T-cell (primary cell): ENCODE measurements at regions not wholly inside any gene's neighbourhood (a gene's known extent, or its start where the extent isn't known, plus 50 kb on each side); places are given as distances from the start of the nearest gene placed in this dataset.

ENCODE experiments used
- ATAC-seq, 4 experiments: fragments of 200-7000 bp in 3 of 4; fragments of 150-1000 bp in 1 of 4; cut with Tn5 transposase; replicated peaks in 1 of 4; 1 replicate in 3 of 4; 2 replicates in 1 of 4; pipeline ENCODE4 v1.10.0; 2021; ENCODE audit warnings: moderate library complexity in 3 of 4, mild to moderate bottlenecking in 2 of 4, moderate number of reproducible peaks in 1 of 4
- CTCF ChIA-PET, 2 donors: fragments of 300-600 bp; sonication (Branson Sonifier 250); formaldehyde crosslinking; loops; one replicate each; lab custom pipeline; 2022; ENCODE audit warnings: antibody characterized with exemption in 2 of 2; lab: Charles Lee
- POLR2A ChIA-PET, 2 donors: fragments of 300-600 bp; sonication (Branson Sonifier 250); formaldehyde crosslinking; loops; one replicate each; lab custom pipeline; 2022; ENCODE audit warnings: antibody characterized with exemption in 2 of 2; lab: Charles Lee
- DNase-seq, 35 experiments: peaks; one replicate each; pipeline versions ENCODE4 v3.0.0 to v3.0.0-alpha.2; 2013 to 2023
- H3K27ac ChIP-seq: one replicate; pipeline ENCODE4 v1.5.1; 2013; ENCODE audit warnings: low read length
- H3K27me3 ChIP-seq, 2 experiments: replicated peaks in 1 of 2; 1 replicate in 1 of 2; 2 replicates in 1 of 2; pipeline versions ENCODE4 v1.6.1 to v1.7.0; 2013; ENCODE audit warnings: low read length in 1 of 2, mixed read lengths in 1 of 2; ENCODE audit not compliant: control insufficient read depth in 2 of 2, insufficient read depth in 2 of 2; ENCODE audit errors: extremely low read depth in 1 of 2
- H3K36me3 ChIP-seq, 2 donors: 1 replicate in 1 of 2; 2 replicates in 1 of 2; pipeline versions ENCODE4 v1.6.1 to v1.7.0; 2013; ENCODE audit warnings: low read length in 1 of 2; ENCODE audit not compliant: control insufficient read depth in 2 of 2, insufficient read depth in 1 of 2; ENCODE audit errors: extremely low read depth in 1 of 2
- H3K4me1 ChIP-seq, 2 experiments: 1 replicate in 1 of 2; 2 replicates in 1 of 2; pipeline versions ENCODE4 v1.6.1 to v1.7.0; 2013; ENCODE audit warnings: low read length in 2 of 2, mixed read lengths in 1 of 2; ENCODE audit not compliant: insufficient read depth in 2 of 2, control insufficient read depth in 1 of 2; ENCODE audit errors: extremely low read depth in 1 of 2
- H3K4me3 ChIP-seq, 2 donors: 1 replicate in 1 of 2; 2 replicates in 1 of 2; pipeline versions ENCODE4 v1.5.1 to v1.7.0; 2013; ENCODE audit warnings: mild to moderate bottlenecking in 2 of 2, low read length in 1 of 2, moderate library complexity in 1 of 2; ENCODE audit not compliant: control insufficient read depth in 1 of 2; ENCODE audit errors: extremely low read depth in 1 of 2
- H3K9me3 ChIP-seq: 2 replicates; pipeline ENCODE4 v1.7.0; 2013
- H3K27ac Mint-ChIP-seq, 2 donors: one replicate each; pipeline ENCODE4 v1.8.0; 2020 to 2021; ENCODE audit warnings: mild to moderate bottlenecking in 2 of 2, mixed read lengths in 2 of 2
- H3K27me3 Mint-ChIP-seq, 2 donors: one replicate each; pipeline ENCODE4 v1.8.0; 2021 to 2022; ENCODE audit warnings: mixed read lengths in 2 of 2
- H3K36me3 Mint-ChIP-seq: one replicate; pipeline ENCODE4 v1.8.0; 2021; ENCODE audit warnings: mixed read lengths
- H3K4me1 Mint-ChIP-seq, 3 donors: one replicate each; pipeline ENCODE4 v1.8.0; 2020 to 2022; ENCODE audit warnings: mixed read lengths in 3 of 3, mild to moderate bottlenecking in 1 of 3
- H3K4me3 Mint-ChIP-seq, 3 donors: one replicate each; pipeline ENCODE4 v1.8.0; 2020 to 2022; ENCODE audit warnings: mild to moderate bottlenecking in 3 of 3, mixed read lengths in 3 of 3, moderate library complexity in 3 of 3
- H3K9me3 Mint-ChIP-seq, 3 donors: one replicate each; pipeline ENCODE4 v1.8.0; 2020 to 2022; ENCODE audit warnings: mixed read lengths in 3 of 3
- WGBS: methylation state at CpG from one replicate; pipeline ENCODE4 v1.1.5; 2013; ENCODE audit warnings: missing lambda C conversion rate; ENCODE audit not compliant: insufficient coverage; 5-methylcytosine and 5-hydroxymethylcytosine counted together

- H3K4me3 Mint-ChIP-seq = no peak overlapping the region
- H3K27ac Mint-ChIP-seq = no peak overlapping the region
- DNase-seq = no peak
- peaks cover 0 to 12% of the 10 kb centered on the region in 2 donors for H3K27me3 Mint-ChIP-seq
- Histone ChIP-seq H3K27ac (no peak overlapping the region), H3K4me3 (no peak overlapping the region), H3K36me3 (no peaks in the 10 kb centered on the region), H3K27me3 (no peaks in the 10 kb centered on the region), H3K4me1 (no peaks in the 10 kb centered on the region), H3K9me3 (no peaks in the 10 kb centered on the region)
- POLR2A ChIA-PET = no interaction called here
- H3K36me3 Mint-ChIP-seq = peaks cover 3% of the 10 kb centered on the region
- CTCF ChIA-PET = interaction anchor here (0.5 to 1.0 kb wide), 3 partner anchors 29 to 1109 kb away, joined by 3 to 4 read pairs (median 3); no protein-coding TSS in a partner anchor
- no peaks in the 10 kb centered on the region for H3K4me1 Mint-ChIP-seq
- ATAC-seq = no peak
- peaks cover 0 to 3% (median 0%) of the 10 kb centered on the region in 3 donors for H3K9me3 Mint-ChIP-seq
- WGBS = 10% methylated on average over 2 of the region's 8 CpGs
Observed at GRCh38 chr12:27900920-27901879, 71.3 kb downstream of the PTHLH start.

- 73% methylated on average over 4 of the region's 7 CpGs for WGBS
Observed at GRCh38 chr12:27899151-27899661, 73.3 kb downstream of the PTHLH start.

GRCh38 chr12:27898022-27898421 is 74.5 kb downstream of the PTHLH start:
- WGBS = no CpG with 5 or more reads among the region's 3 CpGs
- Mint-ChIP-seq H3K4me1 (no peaks in the 10 kb centered on the region), H3K36me3 (no peaks in the 10 kb centered on the region), H3K27me3 (peaks cover 0 to 10% of the 10 kb centered on the region in 2 donors), H3K4me3 (no peak overlapping the region), H3K9me3 (no peaks in the 10 kb centered on the region), H3K27ac (no peak overlapping the region)
- POLR2A ChIA-PET = no interaction called here
- no peaks in the 10 kb centered on the region for H3K9me3 ChIP-seq
- no peaks in the 10 kb centered on the region for H3K27me3 ChIP-seq
- DNase-seq (no peak), ATAC-seq (no peak)
- no peaks in the 10 kb centered on the region for H3K4me1 ChIP-seq
- CTCF ChIA-PET = no interaction called here
- no peaks in the 10 kb centered on the region for H3K36me3 ChIP-seq
- H3K4me3 ChIP-seq = no peak overlapping the region
- H3K27ac ChIP-seq = no peak overlapping the region

More at GRCh38 chr12:27899151-27899661, 73.3 kb downstream of the PTHLH start:
- DNase-seq (no peak), ATAC-seq (no peak)
- Histone ChIP-seq H3K36me3 (no peaks in the 10 kb centered on the region), H3K27me3 (no peaks in the 10 kb centered on the region), H3K27ac (no peak overlapping the region), H3K4me1 (no peaks in the 10 kb centered on the region), H3K4me3 (no peak overlapping the region), H3K9me3 (no peaks in the 10 kb centered on the region)
- Mint-ChIP-seq H3K4me3 (no peak overlapping the region), H3K9me3 (no peaks in the 10 kb centered on the region), H3K27me3 (peaks cover 0 to 14% of the 10 kb centered on the region in 2 donors), H3K36me3 (no peaks in the 10 kb centered on the region), H3K27ac (no peak overlapping the region), H3K4me1 (no peaks in the 10 kb centered on the region)
- ChIA-PET CTCF (no interaction called here), POLR2A (no interaction called here)

DNA sequence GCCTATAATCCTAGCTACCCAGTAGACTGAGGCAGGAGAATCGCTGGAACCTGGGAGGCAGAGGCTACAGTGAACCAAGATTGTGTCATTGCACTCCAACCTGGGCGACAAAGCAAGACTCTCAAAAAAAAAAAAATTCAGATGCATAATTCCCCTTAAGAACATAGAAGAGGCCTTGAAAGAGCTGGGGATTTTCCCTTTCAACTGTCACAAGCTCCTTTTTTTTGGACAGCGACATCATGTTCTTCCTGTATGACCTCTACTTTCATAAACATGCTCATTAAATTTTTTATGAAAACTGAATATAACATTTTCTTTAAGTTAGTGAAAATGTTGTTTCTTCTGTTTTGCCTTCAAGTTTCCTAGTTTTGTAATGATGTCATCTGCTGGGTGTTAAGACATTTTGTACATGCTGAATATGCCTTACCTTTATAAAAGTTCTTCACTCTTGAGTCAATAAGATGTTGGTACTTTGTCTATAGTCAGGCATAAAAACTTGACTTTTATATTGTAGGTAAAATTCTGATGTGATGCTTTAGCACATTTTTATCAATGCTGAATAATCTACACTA is 76.0 kb downstream of the PTHLH start:
- Mint-ChIP-seq H3K4me1 (no peaks in the 10 kb centered on the region), H3K27me3 (peaks cover 0 to 10% of the 10 kb centered on the region in 2 donors), H3K27ac (no peak overlapping the region), H3K36me3 (no peaks in the 10 kb centered on the region), H3K4me3 (no peak overlapping the region), H3K9me3 (no peaks in the 10 kb centered on the region)
- H3K4me1 ChIP-seq = no peaks in the 10 kb centered on the region
- ChIA-PET POLR2A (no interaction called here), CTCF (interaction anchor here in 1 of 2 donors (0.5 kb wide), 1 partner anchor 1626 kb away, joined by 3 read pairs; no protein-coding TSS in a partner anchor)
- H3K9me3 ChIP-seq = no peaks in the 10 kb centered on the region
- H3K27ac ChIP-seq = no peak overlapping the region
- no peaks in the 10 kb centered on the region for H3K36me3 ChIP-seq
- no peak for ATAC-seq
- 83% methylated on average over 1 of the region's 3 CpGs for WGBS
- no peak overlapping the region for H3K4me3 ChIP-seq
- no peak for DNase-seq
- no peaks in the 10 kb centered on the region for H3K27me3 ChIP-seq

GRCh38 chr12:27894309-27894708 is 78.2 kb downstream of the PTHLH start:
- no peaks in the 10 kb centered on the region for H3K9me3 ChIP-seq
- Mint-ChIP-seq H3K4me1 (no peaks in the 10 kb centered on the region), H3K9me3 (no peaks in the 10 kb centered on the region), H3K4me3 (no peak overlapping the region), H3K27me3 (peaks cover 0 to 4% of the 10 kb centered on the region in 2 donors), H3K36me3 (no peaks in the 10 kb centered on the region), H3K27ac (no peak overlapping the region)
- WGBS = 83% methylated on average over 1 of the region's 3 CpGs
- no peaks in the 10 kb centered on the region for H3K36me3 ChIP-seq
- H3K27me3 ChIP-seq = no peaks in the 10 kb centered on the region
- ChIA-PET POLR2A (no interaction called here), CTCF (no interaction called here)
- no peak overlapping the region for H3K27ac ChIP-seq
- ATAC-seq (no peak), DNase-seq (no peak)
- H3K4me3 ChIP-seq = no peak overlapping the region
- H3K4me1 ChIP-seq = no peaks in the 10 kb centered on the region

DNA sequence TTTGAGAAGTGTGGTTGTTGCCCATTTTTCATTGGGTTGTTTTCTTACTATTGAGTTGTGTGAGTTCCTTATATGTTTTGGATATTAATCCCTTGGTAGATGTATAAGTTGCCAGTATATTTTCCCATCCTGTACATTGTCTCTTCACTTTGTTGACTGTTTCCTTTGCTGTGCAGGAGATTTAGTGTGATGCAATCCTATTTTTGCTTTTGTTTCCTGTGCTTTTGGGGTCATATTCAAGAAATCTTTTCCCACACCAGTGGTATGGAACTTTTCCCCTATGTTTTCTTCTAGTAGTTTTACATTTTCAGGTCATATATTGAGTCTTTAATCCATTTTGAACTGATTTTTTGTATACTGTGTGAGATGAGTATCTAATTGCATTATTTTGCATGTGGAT is 92.8 kb downstream of the PTHLH start:
- Histone ChIP-seq H3K36me3 (no peaks in the 10 kb centered on the region), H3K4me3 (no peak overlapping the region), H3K4me1 (no peaks in the 10 kb centered on the region), H3K27me3 (no peaks in the 10 kb centered on the region), H3K9me3 (no peaks in the 10 kb centered on the region), H3K27ac (no peak overlapping the region)
- ATAC-seq (no peak), DNase-seq (no peak)
- ChIA-PET POLR2A (no interaction called here), CTCF (no interaction called here)
- H3K27me3 Mint-ChIP-seq = peaks cover 0 to 3% of the 10 kb centered on the region in 2 donors
- H3K36me3 Mint-ChIP-seq = no peaks in the 10 kb centered on the region
- no peak overlapping the region for H3K27ac Mint-ChIP-seq
- no peaks in the 10 kb centered on the region for H3K4me1 Mint-ChIP-seq
- no peak overlapping the region for H3K4me3 Mint-ChIP-seq
- H3K9me3 Mint-ChIP-seq = peaks cover 0 to 3% (median 0%) of the 10 kb centered on the region in 3 donors
